ENCODE measurements at regions not wholly inside any gene's neighbourhood (a gene's known extent, or its start where the extent isn't known, plus 50 kb on each side); places are given as distances from the start of the nearest gene placed in this dataset.

GRCh38 chr5:171509467-171509866, 90.0 kb downstream of the FGF18 start:
- no peak for DNase-seq (ENCODE audit: low spot score)

DNA sequence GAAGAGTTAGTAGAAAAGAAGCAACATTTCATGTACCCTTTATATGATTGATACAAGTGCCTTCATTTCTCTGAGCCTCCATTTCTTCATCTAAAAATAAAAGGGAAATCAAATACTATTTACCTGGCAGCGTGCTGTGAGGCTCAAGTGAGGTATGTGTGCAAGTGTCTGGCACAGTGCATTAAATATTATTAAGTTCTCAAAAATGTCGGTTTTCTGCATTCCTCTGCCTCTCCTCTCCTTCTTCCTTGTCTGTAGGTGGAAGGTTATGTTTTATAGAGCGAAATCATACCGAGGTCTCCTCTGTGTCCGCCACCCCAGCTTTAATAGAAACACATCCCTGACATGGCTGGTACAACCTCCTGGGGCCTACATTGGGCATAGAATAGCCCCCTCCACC, 93.0 kb downstream of the FGF18 start:
- DNase-seq (ENCODE audit: low spot score): no peak

- no peak for DNase-seq (ENCODE audit: low spot score)
Measured at GRCh38 chr5:171513591-171513990, 94.1 kb downstream of the FGF18 start.

DNA sequence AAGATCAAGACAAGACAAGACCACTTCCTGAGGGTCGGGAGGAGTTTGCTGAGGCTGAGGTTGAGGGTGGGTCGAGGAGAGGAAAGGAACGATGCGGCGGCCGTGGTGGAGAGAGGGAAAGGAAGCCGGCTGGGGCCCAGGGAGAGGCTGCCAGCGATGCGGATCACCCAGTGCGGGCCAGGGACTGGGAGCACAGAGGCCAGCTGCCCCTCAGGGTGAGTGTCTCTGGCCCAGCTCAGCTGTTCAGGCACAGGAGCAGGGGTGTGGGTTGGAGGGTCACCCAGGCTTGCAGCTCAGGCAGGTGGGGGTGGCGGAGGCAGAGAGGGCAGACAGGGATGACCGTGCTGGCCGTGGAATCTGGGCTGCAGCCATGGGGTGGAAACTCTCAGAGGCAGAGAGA, 99.5 kb downstream of the FGF18 start:
- no peak for DNase-seq (ENCODE audit: low spot score)

DNA sequence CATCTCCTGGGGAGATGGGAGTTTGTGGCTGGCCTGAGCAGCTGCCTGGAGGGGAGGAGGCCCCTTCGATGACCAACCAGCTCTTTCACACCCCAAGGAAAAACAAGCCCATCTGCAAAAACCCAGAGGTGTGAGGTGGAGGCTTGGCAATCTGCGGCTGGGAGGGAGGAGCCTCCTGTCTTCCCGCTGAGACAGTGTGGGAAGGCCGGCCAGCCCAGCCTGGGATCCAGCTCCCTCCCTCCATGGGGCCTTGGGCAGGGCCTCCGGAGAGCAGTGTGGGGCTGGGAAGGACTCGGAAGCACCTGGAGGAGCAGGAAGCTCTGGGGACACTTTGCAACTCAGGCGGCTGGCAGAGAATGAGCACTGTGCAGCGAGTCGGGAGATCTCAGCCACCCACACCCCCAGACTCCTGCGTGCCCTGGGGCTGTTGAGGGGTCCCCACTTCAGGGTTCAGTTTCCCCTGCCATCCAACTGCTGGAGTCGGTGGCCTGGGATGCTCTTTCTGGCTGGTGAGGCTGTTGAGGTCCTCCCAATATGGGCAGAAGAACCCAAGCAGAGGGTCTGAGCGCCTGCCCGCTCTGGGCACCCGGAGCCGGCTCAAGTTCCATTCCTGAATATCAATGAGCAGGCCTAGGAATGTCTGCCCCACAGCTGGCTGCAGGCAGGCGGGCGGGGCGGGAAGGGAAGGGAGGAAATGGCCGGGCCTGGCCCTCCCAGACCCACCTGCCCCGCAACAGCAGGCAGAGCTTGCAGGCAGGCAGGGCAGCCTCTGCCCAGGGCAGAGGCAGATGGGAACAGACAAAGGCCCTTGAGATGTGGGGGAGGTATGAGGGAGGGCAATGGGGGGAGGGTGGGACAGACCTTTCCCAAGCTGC, 101.1 kb downstream of the FGF18 start:
- peak; percentile 54 for DNase-seq (ENCODE audit: low spot score)

DNA sequence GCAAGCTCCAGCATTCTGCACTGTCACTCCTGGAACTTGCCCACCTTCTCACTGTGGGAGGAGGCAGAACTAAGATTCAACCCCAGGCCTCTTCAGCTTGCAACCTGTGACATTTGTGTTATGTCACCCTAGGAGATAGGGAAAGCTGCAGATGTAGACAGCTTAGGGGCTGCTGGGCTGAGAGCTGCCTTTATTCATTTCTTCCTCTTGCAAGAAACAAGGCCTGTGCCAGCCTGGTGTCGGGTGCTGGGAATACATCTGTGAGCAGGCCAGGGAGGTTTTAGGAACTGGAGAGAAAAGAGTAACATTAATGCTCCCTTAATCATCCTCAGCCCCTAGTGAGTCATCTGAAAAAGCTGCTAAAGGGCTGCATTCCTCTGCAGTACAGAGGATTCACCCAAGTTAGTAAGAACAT, 101.8 kb downstream of the FGF18 start:
- peak; percentile 94 for DNase-seq (ENCODE audit: low spot score)

DNA sequence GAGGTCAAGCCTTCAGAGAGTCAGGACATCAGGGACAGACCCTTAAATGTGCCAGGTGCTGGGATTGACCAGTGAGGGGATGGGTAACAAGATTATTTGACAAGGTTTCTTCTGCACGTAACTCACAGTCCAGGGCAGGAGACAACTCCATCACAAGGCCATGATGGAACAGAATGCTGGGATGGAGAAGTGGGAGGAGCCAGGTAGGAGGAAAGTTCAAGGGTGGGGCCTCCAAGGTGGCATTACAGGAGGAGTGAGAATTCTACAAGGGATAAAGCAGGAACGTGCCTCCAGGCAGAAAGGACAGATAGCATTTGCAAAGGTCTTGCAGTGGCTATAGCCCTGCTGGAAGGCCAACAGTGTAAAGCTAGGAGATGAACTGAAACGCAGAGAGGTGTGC, 102.2 kb downstream of the FGF18 start:
- DNase-seq (ENCODE audit: low spot score): peak; percentile 27

- no peak for DNase-seq (ENCODE audit: low spot score)
Measured at GRCh38 chr5:171523781-171524180, 104.3 kb downstream of the FGF18 start.

- no peak for DNase-seq (ENCODE audit: low spot score)
Measured at GRCh38 chr5:171524466-171524865, 105.0 kb downstream of the FGF18 start.

GRCh38 chr5:171525085-171525484, 105.6 kb downstream of the FGF18 start:
- DNase-seq (ENCODE audit: low spot score): no peak

DNA sequence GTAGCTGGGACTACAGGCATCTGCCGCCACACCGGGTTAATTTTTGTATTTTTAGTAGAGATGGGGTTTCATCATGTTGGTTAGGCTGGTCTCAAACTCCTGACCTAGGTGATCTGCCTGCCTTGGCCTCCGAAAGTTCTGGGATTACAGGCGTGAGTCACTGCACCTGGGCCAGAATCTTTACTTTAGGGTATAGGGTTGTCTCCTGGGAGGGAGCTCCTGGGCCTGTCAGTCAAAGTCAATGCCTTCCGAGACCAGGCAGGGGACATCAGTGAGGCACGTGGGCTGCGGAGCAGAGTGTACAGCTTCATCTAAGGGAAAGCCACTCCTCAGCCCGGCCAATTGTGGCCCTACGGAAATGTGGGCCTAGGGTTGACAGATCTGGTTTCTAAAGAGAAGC, 108.6 kb downstream of the FGF18 start:
- no peak for DNase-seq (ENCODE audit: low spot score)

DNA sequence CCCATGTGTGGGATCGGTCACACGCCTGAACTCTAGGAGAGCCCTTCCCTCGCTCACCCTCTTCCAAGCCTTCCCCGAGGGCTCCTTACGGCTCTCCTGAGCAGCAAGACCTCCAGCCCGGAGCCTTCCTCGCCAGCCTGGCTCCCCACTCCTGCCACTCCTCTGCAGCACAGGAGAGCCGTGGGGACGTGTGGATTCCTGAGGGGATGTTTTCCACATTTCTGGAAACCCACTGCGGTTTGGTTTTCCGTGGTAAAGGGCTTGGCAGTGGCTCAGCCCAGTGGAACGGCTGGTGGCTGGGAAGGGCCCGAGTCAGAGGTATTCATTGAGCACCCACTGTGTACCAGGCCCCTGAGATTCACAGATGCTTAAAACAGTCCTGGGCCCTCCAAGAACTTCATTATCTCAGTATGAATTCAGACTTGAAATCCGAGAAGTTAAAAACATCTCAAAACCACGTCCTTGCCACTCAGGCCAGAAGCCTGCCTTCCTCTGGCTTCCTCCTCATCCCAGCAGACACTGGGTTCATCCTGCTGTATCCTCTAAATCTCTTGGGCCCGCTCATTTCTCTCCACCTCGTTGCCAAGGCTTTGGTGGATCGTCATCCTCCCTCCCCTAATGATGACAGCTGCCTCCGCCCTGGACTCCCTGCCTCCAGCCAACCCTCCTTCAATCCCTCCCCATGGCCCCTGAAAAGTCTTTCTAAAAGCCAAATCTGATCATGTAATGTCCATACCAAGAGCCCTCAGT, 109.6 kb downstream of the FGF18 start:
- no peak for DNase-seq (ENCODE audit: low spot score)

GRCh38 chr5:171531638-171532037, 112.2 kb downstream of the FGF18 start:
- DNase-seq (ENCODE audit: low spot score): no peak

GRCh38 chr5:171533153-171533552, 113.7 kb downstream of the FGF18 start:
- DNase-seq (ENCODE audit: low spot score): no peak

- no peak for DNase-seq (ENCODE audit: low spot score)
Measured at GRCh38 chr5:171534043-171534895, 114.8 kb downstream of the FGF18 start.

DNA sequence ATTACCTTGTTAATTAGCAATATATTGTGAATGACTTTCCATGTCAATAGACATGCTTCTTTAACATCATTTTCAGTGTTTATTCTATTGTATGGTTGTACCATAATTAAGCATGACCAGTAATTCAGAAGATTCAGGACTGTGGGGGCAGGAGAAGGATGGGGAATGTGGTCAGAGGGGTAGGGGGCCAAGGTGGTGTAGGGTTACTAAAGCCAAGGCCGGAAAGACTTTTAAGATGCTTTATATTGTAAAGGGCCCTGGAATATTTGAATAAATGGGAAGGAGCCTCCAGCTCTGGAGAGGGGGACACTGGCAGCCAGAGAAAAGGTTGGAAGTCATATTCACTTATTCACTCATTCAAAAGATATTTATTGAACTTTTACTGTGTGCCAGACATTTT, 115.7 kb downstream of the FGF18 start:
- DNase-seq (ENCODE audit: low spot score): no peak

DNA sequence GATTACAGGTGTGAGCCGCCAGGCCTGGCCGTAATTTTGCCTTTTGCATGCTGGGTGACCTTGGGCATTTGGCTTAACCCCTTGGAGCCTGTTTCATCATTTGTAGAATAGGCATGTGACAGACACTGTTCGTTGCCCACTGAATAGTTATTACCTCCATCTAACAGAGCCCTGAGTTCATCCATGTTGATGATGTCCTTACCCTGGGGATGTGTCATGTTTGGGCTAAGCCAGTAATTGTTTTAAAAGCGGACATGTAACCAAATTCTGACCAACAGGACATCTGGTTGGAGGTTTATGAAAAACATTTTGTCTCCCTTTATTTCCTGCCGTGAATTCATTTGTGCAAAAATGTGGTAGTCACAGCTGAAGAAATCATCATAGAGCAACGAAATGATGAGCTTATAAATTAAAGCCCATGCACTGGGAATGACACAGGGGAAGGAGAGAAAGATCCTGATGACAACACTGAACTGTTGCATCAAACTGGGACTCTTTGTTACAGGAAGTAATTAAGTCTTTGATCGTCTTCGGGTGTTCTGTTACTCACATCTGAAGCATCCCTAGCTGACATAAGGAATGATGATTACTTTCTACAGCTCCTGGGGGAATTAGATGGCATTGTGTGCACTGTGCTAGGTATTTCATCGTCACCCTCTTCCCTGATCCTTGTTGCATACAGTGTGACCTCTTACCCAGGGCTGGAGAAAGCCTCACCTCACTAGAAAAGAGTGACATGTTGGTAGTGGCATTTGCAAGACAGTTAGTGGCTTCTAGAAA, 117.8 kb downstream of the FGF18 start:
- no peak for DNase-seq (ENCODE audit: low spot score)

GRCh38 chr5:171537923-171538537, 118.6 kb downstream of the FGF18 start:
- no peak for DNase-seq (ENCODE audit: low spot score)

DNA sequence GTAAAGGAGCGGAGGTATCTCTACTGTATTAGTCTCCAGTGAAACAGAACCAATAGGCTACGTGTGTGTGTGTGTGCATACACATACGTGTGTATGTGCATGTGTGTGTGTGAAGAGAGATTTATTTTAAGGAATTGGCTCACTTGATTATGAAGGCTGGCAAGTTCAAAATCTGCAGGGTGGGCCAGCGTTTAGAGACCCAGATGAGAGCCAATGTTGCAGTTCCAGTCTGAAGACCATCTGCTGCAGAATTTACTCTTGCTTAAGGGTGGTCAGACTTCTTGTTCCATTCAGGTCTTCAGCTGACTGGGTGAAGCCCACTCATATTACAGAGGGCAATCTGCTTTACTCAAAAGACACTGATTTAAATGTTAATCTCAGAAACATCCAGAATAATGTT, 119.2 kb downstream of the FGF18 start:
- DNase-seq (ENCODE audit: low spot score): no peak

DNA sequence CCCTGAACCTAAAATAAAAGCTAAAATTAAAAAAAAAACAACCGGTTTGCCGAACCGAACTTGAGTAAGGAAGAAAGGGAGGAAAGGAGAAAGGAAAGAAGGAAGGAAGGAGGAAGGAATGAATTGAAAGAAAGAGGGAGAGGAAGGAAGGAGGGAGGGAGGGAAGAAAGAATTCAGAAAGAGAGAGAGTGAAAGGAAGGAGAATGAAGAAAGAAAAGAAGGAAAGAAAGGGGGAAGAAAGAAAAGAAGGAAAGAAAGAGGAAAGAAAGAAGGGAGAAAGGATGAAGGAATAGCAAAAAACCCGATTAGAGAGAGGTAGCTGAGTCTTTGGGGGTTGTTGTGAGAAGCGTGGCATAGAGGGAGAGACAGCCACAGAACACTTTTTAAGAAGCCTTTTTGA, 121.4 kb downstream of the FGF18 start:
- DNase-seq (ENCODE audit: low spot score): no peak

DNA sequence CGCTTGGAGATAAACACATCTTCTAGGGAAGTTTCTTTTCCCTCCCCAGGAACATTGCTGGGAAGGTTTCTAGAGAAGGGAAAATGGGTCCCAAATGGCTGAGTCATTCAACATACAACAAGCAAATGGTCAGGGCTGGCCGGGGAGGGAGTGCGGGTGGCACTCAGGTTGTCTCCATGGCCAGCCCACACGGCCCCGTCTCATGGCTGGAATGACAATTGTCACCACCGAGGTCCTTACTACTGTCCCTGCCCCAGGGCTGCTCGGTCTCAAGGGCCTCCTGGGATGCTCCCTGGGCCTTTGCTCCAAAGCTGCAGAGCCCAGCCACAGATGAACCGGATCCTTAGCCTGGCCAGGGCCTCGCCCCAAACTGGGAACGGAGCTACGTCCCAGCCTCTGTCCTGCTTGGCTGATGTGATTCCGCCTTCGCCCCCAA, 121.9 kb downstream of the FGF18 start:
- no peak for DNase-seq (ENCODE audit: low spot score)

Measured in AG08396 (cell line).